H1 (cell line): ENCODE measurements at regions not wholly inside any gene's neighbourhood (a gene's known extent, or its start where the extent isn't known, plus 50 kb on each side); places are given as distances from the start of the nearest gene placed in this dataset.

Experiments
- CTCF ChIA-PET: fragments of 300-600 bp; sonication (Branson Sonifier 250); formaldehyde crosslinking; loops from one replicate; lab custom pipeline; 2021; ENCODE audit not compliant: partially characterized antibody; lab: Charles Lee
- POLR2A ChIA-PET: fragments of 300-600 bp; sonication (Branson Sonifier 250); formaldehyde crosslinking; loops from one replicate; lab custom pipeline; 2021; ENCODE audit warnings: inconsistent platforms; ENCODE audit not compliant: partially characterized antibody; lab: Charles Lee
- DNase-seq, 2 experiments: peaks; one replicate each; pipeline versions ENCODE4 v3.0.0 to v3.0.0-alpha.2; 2010 to 2022; ENCODE audit warnings: low spot score in 2 of 2, low read depth in 1 of 2, mixed read lengths in 1 of 2
- FAIRE-seq: peaks from 2 replicates; lab custom pipeline; 2011; peaks lifted over from hg19 to GRCh38; lab: Jason Lieb, UNC
- H2AFZ ChIP-seq: 2 replicates; pipeline ENCODE4 v1.8.1; 2012; ENCODE audit warnings: low read length, inconsistent platforms
- H2AK5ac ChIP-seq: 2 replicates; pipeline ENCODE4 v1.6.1; 2013; ENCODE audit warnings: low read depth, low read length
- H2BK120ac ChIP-seq: replicated peaks from 2 replicates; pipeline ENCODE3; 2013; ENCODE audit warnings: low read depth, low read length, inconsistent platforms
- H2BK12ac ChIP-seq: 2 replicates; pipeline ENCODE4 v1.6.1; 2013; ENCODE audit warnings: low read depth, low read length
- H2BK15ac ChIP-seq: 2 replicates; pipeline ENCODE4 v1.6.1; 2013; ENCODE audit warnings: low read length
- H2BK20ac ChIP-seq: 2 replicates; pipeline ENCODE4 v1.6.1; 2013; ENCODE audit warnings: low read length
- H2BK5ac ChIP-seq: 2 replicates; pipeline ENCODE4 v1.6.1; 2013; ENCODE audit warnings: low read depth, low read length
- H3K14ac ChIP-seq: 2 replicates; pipeline ENCODE4 v1.6.1; 2013; ENCODE audit warnings: inconsistent platforms; ENCODE audit not compliant: insufficient read length
- H3K18ac ChIP-seq: 2 replicates; pipeline ENCODE4 v1.6.1; 2013; ENCODE audit warnings: low read length; ENCODE audit errors: extremely low read depth
- H3K23ac ChIP-seq: 2 replicates; pipeline ENCODE4 v1.6.1; 2013; ENCODE audit warnings: inconsistent platforms; ENCODE audit not compliant: insufficient read length
- H3K23me2 ChIP-seq: 2 replicates; pipeline ENCODE4 v1.6.1; 2013; ENCODE audit warnings: low read depth, low read length
- H3K27ac ChIP-seq: 2 replicates; pipeline ENCODE4 v1.6.1; 2011; ENCODE audit warnings: low read depth, low read length, inconsistent platforms
- H3K27me3 ChIP-seq, 4 experiments: replicated peaks in 1 of 4; 1 replicate in 1 of 4; 2 replicates in 3 of 4; pipeline versions ENCODE4 v1.6.1 to v1.8.1; 2011 to 2013; ENCODE audit warnings: low read length in 3 of 4, mild to moderate bottlenecking in 3 of 4, inconsistent platforms in 2 of 4, mixed read lengths in 2 of 4, moderate library complexity in 1 of 4; ENCODE audit not compliant: control insufficient read depth in 3 of 4, insufficient read depth in 3 of 4; ENCODE audit errors: extremely low read depth in 1 of 4
- H3K36me3 ChIP-seq, 4 experiments: 2 replicates each; pipeline versions ENCODE4 v1.6.1 to v1.8.1; 2011 to 2013; ENCODE audit warnings: mild to moderate bottlenecking in 4 of 4, low read length in 3 of 4, moderate library complexity in 2 of 4, control low read depth in 1 of 4, inconsistent platforms in 1 of 4; ENCODE audit not compliant: insufficient read depth in 4 of 4, control insufficient read depth in 2 of 4
- H3K4ac ChIP-seq: replicated peaks from 2 replicates; pipeline ENCODE3; 2013; ENCODE audit warnings: low read length, low read depth, mixed read lengths, inconsistent platforms; ENCODE audit not compliant: insufficient read length
- H3K4me1 ChIP-seq, 4 experiments: replicated peaks in 1 of 4; 1 replicate in 1 of 4; 2 replicates in 3 of 4; pipeline versions ENCODE4 v1.6.1 to v1.8.1; 2011 to 2013; ENCODE audit warnings: low read length in 3 of 4, inconsistent platforms in 2 of 4, mixed read lengths in 1 of 4; ENCODE audit not compliant: insufficient read depth in 4 of 4, control insufficient read depth in 3 of 4
- H3K4me2 ChIP-seq, 2 experiments: 2 replicates each; pipeline versions ENCODE4 v1.6.1 to v1.8.1; 2011 to 2013; ENCODE audit warnings: low read depth in 2 of 2, low read length in 2 of 2, control low read depth in 1 of 2, inconsistent platforms in 1 of 2, mild to moderate bottlenecking in 1 of 2; ENCODE audit not compliant: insufficient read depth in 1 of 2
- H3K4me3 ChIP-seq, 4 experiments: fragments of 200-600, 300-600 bp in 1 of 4; sonication (generic), shearing (Covaris generic), sonication (Bioruptor Twin) in 1 of 4; 2 replicates each; pipeline versions ENCODE4 v1.5.1 to v1.8.1; 2011 to 2016; ENCODE audit warnings: low read length in 4 of 4, low read depth in 3 of 4, control low read depth in 2 of 4, inconsistent platforms in 2 of 4, mild to moderate bottlenecking in 2 of 4, mixed read lengths in 1 of 4, moderate library complexity in 1 of 4; ENCODE audit not compliant: insufficient read depth in 2 of 4; ENCODE audit errors: extremely low read depth in 1 of 4
- H3K56ac ChIP-seq: replicated peaks from 2 replicates; pipeline ENCODE3; 2013; ENCODE audit warnings: low read depth, mild to moderate bottlenecking, mixed read lengths, low read length, inconsistent platforms; ENCODE audit not compliant: insufficient read length
- H3K79me1 ChIP-seq: 2 replicates; pipeline ENCODE4 v1.6.1; 2013; ENCODE audit warnings: low read depth, low read length, control low read depth
- H3K79me2 ChIP-seq, 2 experiments: 2 replicates each; pipeline versions ENCODE4 v1.6.1 to v1.8.1; 2012 to 2013; ENCODE audit warnings: low read length in 2 of 2, mild to moderate bottlenecking in 2 of 2, inconsistent platforms in 1 of 2; ENCODE audit not compliant: insufficient read depth in 2 of 2, control insufficient read depth in 1 of 2
- H3K9ac ChIP-seq, 4 experiments: replicated peaks in 1 of 4; 1 replicate in 1 of 4; 2 replicates in 3 of 4; pipeline versions ENCODE4 v1.6.1 to v1.8.1; 2011 to 2013; ENCODE audit warnings: low read depth in 3 of 4, low read length in 3 of 4, control low read depth in 2 of 4, mild to moderate bottlenecking in 2 of 4, moderate library complexity in 2 of 4, inconsistent platforms in 1 of 4; ENCODE audit errors: extremely low read depth in 1 of 4
- H3K9me3 ChIP-seq, 2 experiments: 2 replicates each; pipeline versions ENCODE4 v1.6.1 to v1.8.1; 2012 to 2013; ENCODE audit warnings: mild to moderate bottlenecking in 2 of 2, moderate library complexity in 2 of 2, control low read depth in 1 of 2, inconsistent platforms in 1 of 2, low read depth in 1 of 2, low read length in 1 of 2, mixed read lengths in 1 of 2; ENCODE audit not compliant: insufficient read depth in 2 of 2
- H4K20me1 ChIP-seq, 2 experiments: replicated peaks in 1 of 2; 2 replicates each; pipeline versions ENCODE3 to v1.8.1; 2011 to 2013; ENCODE audit warnings: inconsistent platforms in 2 of 2, low read length in 2 of 2, mild to moderate bottlenecking in 1 of 2; ENCODE audit not compliant: insufficient read depth in 2 of 2, control insufficient read depth in 1 of 2
- H4K5ac ChIP-seq: 2 replicates; pipeline ENCODE4 v1.6.1; 2013; ENCODE audit warnings: low read length, low read depth, mixed read lengths, inconsistent platforms; ENCODE audit not compliant: insufficient read length
- H4K8ac ChIP-seq: 2 replicates; pipeline ENCODE4 v1.8.0; 2013; ENCODE audit warnings: mild to moderate bottlenecking, moderate library complexity, low read length, inconsistent platforms; ENCODE audit not compliant: insufficient read depth; ENCODE audit errors: extremely low read depth
- H4K91ac ChIP-seq: replicated peaks from 2 replicates; pipeline ENCODE3; 2013; ENCODE audit warnings: low read length, mixed read lengths, inconsistent platforms; ENCODE audit not compliant: insufficient read length
- ATF2 ChIP-seq: IDR thresholded peaks from 2 replicates; pipeline ENCODE4 v1.6.1; 2012; ENCODE audit warnings: low read length, inconsistent platforms
- CREB1 ChIP-seq: IDR thresholded peaks from 2 replicates; pipeline ENCODE4 v1.6.1; 2012; ENCODE audit warnings: inconsistent platforms
- CTBP2 ChIP-seq: IDR thresholded peaks from 2 replicates; pipeline ENCODE4 v1.7.0; 2011; ENCODE audit warnings: borderline replicate concordance, mild to moderate bottlenecking, moderate library complexity, mixed read lengths, low read length; ENCODE audit not compliant: insufficient read depth, insufficient read length
- EZH2 ChIP-seq: fragments of 200-600 bp; sonication (generic); IDR thresholded peaks from 2 replicates; pipeline ENCODE4 v1.7.1; 2012; ENCODE audit warnings: low read depth, mild to moderate bottlenecking, moderate library complexity, low read length, inconsistent platforms; ENCODE audit not compliant: severe bottlenecking
- GTF2F1 ChIP-seq: IDR thresholded peaks from 2 replicates; pipeline ENCODE4 v1.6.1; 2012; ENCODE audit warnings: low read depth, low read length, improper control_type of control experiment, borderline replicate concordance
- JUN ChIP-seq: IDR thresholded peaks from 2 replicates; pipeline ENCODE4 v1.6.1; 2011; ENCODE audit warnings: low read depth, mild to moderate bottlenecking, improper control_type of control experiment, low read length
- JUND ChIP-seq: IDR thresholded peaks from 2 replicates; pipeline ENCODE4 v1.6.1; 2011; ENCODE audit warnings: mild to moderate bottlenecking, improper control_type of control experiment, low read length
- MAX ChIP-seq: IDR thresholded peaks from 2 replicates; pipeline ENCODE4 v1.6.1; 2012; ENCODE audit warnings: inconsistent platforms
- RNF2 ChIP-seq: fragments of 200-900, 300-1000 bp; sonication (generic); IDR thresholded peaks from 2 replicates; pipeline ENCODE4 v1.7.1; 2016; ENCODE audit warnings: borderline replicate concordance, low read depth, mild to moderate bottlenecking, antibody characterized with exemption, low read length; ENCODE audit not compliant: poor library complexity, severe bottlenecking; ENCODE audit errors: missing control alignments
- SIX5 ChIP-seq: IDR thresholded peaks from 2 replicates; pipeline ENCODE4 v1.6.1; 2011; ENCODE audit warnings: mild to moderate bottlenecking, low read depth, low read length
- SP2 ChIP-seq: IDR thresholded peaks from 2 replicates; pipeline ENCODE4 v1.6.1; 2012; ENCODE audit warnings: mild to moderate bottlenecking, low read length, inconsistent platforms
- SUZ12 ChIP-seq: fragments of 200-600 bp; sonication (generic); IDR thresholded peaks from 2 replicates; pipeline ENCODE4 v1.6.1; 2012; ENCODE audit warnings: mild to moderate bottlenecking, inconsistent platforms, low read length, moderate library complexity, mixed read lengths
- TAF1 ChIP-seq: IDR thresholded peaks from 2 replicates; pipeline ENCODE4 v1.6.1; 2011; ENCODE audit warnings: mild to moderate bottlenecking, low read depth, low read length
- WGBS, 2 experiments: shearing (Covaris generic) in 1 of 2; methylation state at CpG; one replicate each; pipeline versions ENCODE4 v1.1.6 to v1.1.7; 2013 to 2015; ENCODE audit warnings: low lambda C conversion rate in 2 of 2, mixed read lengths in 2 of 2, inconsistent platforms in 1 of 2, low coverage in 1 of 2, missing lambda C conversion rate in 1 of 2; ENCODE audit not compliant: insufficient replicate concordance in 2 of 2, insufficient coverage in 1 of 2, insufficient read length in 1 of 2; ENCODE audit errors: extremely low coverage in 1 of 2, missing lambda C conversion rate in 1 of 2; 5-methylcytosine and 5-hydroxymethylcytosine counted together

GRCh38 chrX:39835776-39836175 is 262.0 kb downstream of the BCOR start:
- no peaks in the 10 kb centered on the region; a peak in 1 of 8 replicates for H3K36me3 ChIP-seq
- no peaks in the 10 kb centered on the region for H3K79me1 ChIP-seq
- no peak overlapping the region for H3K56ac ChIP-seq
- H3K4me2 ChIP-seq, result no peak overlapping the region
- H2BK20ac ChIP-seq, result no peak overlapping the region
- H3K9ac ChIP-seq, result no peak overlapping the region
- no peak overlapping the region for H3K4me3 ChIP-seq
- no peak overlapping the region for H2BK5ac ChIP-seq
- H4K91ac ChIP-seq, result no peak overlapping the region
- 100% methylated on average over 1 of the region's 1 CpG; no CpG with 5 or more reads in 1 of the 2 experiments for WGBS, 2 experiments
- no peaks in the 10 kb centered on the region for H4K20me1 ChIP-seq
- ChIA-PET POLR2A (no interaction called here), CTCF (interaction anchor here (1.8 kb wide), 1 partner anchor 12 kb away, joined by 5 read pairs; no protein-coding TSS in a partner anchor)
- H3K27me3 ChIP-seq, result no peaks in the 10 kb centered on the region
- H3K4ac ChIP-seq, result no peak overlapping the region
- H2BK15ac ChIP-seq, result no peak overlapping the region
- H4K5ac ChIP-seq, result no peak overlapping the region
- no peak overlapping the region for H2BK120ac ChIP-seq
- no peak overlapping the region for H3K27ac ChIP-seq
- H2BK12ac ChIP-seq, result no peak overlapping the region
- H3K18ac ChIP-seq, result no peak overlapping the region
- H3K4me1 ChIP-seq, result no peaks in the 10 kb centered on the region; a peak in 1 of 7 replicates
- FAIRE-seq (no peak), DNase-seq (no peak)
- no peak overlapping the region for H2AK5ac ChIP-seq
- H3K23me2 ChIP-seq, result no peaks in the 10 kb centered on the region
- no peaks in the 10 kb centered on the region for H3K79me2 ChIP-seq
- no peaks in the 10 kb centered on the region for H3K9me3 ChIP-seq
- no peak overlapping the region for H3K23ac ChIP-seq
- H4K8ac ChIP-seq, result no peak overlapping the region
- H2AFZ ChIP-seq, result no peak overlapping the region
- no peak overlapping the region for H3K14ac ChIP-seq
- TF ChIP-seq JUND, result no peak
- no peak for TF ChIP-seq JUN
- TF ChIP-seq GTF2F1, result no peak
- TF ChIP-seq ATF2, result no peak
- no peak for TF ChIP-seq SUZ12
- no peak for TF ChIP-seq EZH2
- no peak for TF ChIP-seq SIX5
- TF ChIP-seq SP2, result no peak
- no peak for TF ChIP-seq TAF1
- no peak for TF ChIP-seq CTBP2
- no peak for TF ChIP-seq CREB1
- TF ChIP-seq RNF2, result no peak
- TF ChIP-seq MAX, result no peak
